ENCODE measurements at regions not wholly inside any gene's neighbourhood (a gene's known extent, or its start where the extent isn't known, plus 50 kb on each side); places are given as distances from the start of the nearest gene placed in this dataset.

- Histone ChIP-seq H2BK12ac (ENCODE audit: low read depth, low read length) (no peak overlapping the region), H2AFZ (ENCODE audit: low read length) (no peak overlapping the region), H3K9ac (replicated peaks in 1 of 4; ENCODE audit: extremely low read depth in 1 of 4, low read depth in 3 of 4, low read length in 3 of 4) (no peak overlapping the region), H2BK120ac (replicated peaks; ENCODE audit: low read depth, low read length) (no peak overlapping the region), H2BK20ac (ENCODE audit: low read length) (no peak overlapping the region), H3K4me3 (ENCODE audit: extremely low read depth in 1 of 4, insufficient read depth in 2 of 4, low read depth in 3 of 4, low read length in 4 of 4) (no peak overlapping the region), H3K23ac (ENCODE audit: insufficient read length) (no peak overlapping the region), H3K79me1 (ENCODE audit: low read depth, low read length) (no peaks in the 10 kb centered on the region), H3K23me2 (ENCODE audit: low read depth, low read length) (no peaks in the 10 kb centered on the region), H3K36me3 (ENCODE audit: control insufficient read depth in 2 of 4, insufficient read depth in 4 of 4, low read length in 3 of 4) (no peaks in the 10 kb centered on the region), H3K27ac (ENCODE audit: low read depth, low read length) (no peak overlapping the region), H3K14ac (ENCODE audit: insufficient read length) (no peak overlapping the region), H3K18ac (ENCODE audit: extremely low read depth, low read length) (no peak overlapping the region), H3K4ac (replicated peaks; ENCODE audit: insufficient read length, low read depth, low read length) (no peak overlapping the region), H4K20me1 (replicated peaks in 1 of 2; ENCODE audit: control insufficient read depth in 1 of 2, insufficient read depth in 2 of 2, low read length in 2 of 2) (no peaks in the 10 kb centered on the region), H2BK15ac (ENCODE audit: low read length) (no peak overlapping the region), H4K91ac (replicated peaks; ENCODE audit: insufficient read length, low read length) (no peak overlapping the region), H3K9me3 (ENCODE audit: insufficient read depth in 2 of 2, low read depth in 1 of 2, low read length in 1 of 2) (no peaks in the 10 kb centered on the region), H3K79me2 (ENCODE audit: control insufficient read depth in 1 of 2, insufficient read depth in 2 of 2, low read length in 2 of 2) (no peaks in the 10 kb centered on the region), H2BK5ac (ENCODE audit: low read depth, low read length) (no peak overlapping the region), H2AK5ac (ENCODE audit: low read depth, low read length) (no peak overlapping the region), H3K27me3 (replicated peaks in 1 of 4; ENCODE audit: control insufficient read depth in 3 of 4, extremely low read depth in 1 of 4, insufficient read depth in 3 of 4, low read length in 3 of 4) (no peaks in the 10 kb centered on the region), H3K4me2 (ENCODE audit: insufficient read depth in 1 of 2, low read depth in 2 of 2, low read length in 2 of 2) (no peak overlapping the region), H4K5ac (ENCODE audit: insufficient read length, low read depth, low read length) (no peak overlapping the region), H3K56ac (replicated peaks; ENCODE audit: insufficient read length, low read depth, low read length) (no peak overlapping the region), H4K8ac (ENCODE audit: extremely low read depth, insufficient read depth, low read length) (no peak overlapping the region), H3K4me1 (replicated peaks in 1 of 4; ENCODE audit: control insufficient read depth in 3 of 4, insufficient read depth in 4 of 4, low read length in 3 of 4) (no peaks in the 10 kb centered on the region)
- CTCF ChIA-PET (ENCODE audit: partially characterized antibody): no interaction called here
- no peak for DNase-seq (ENCODE audit: low read depth in 1 of 2, low spot score in 2 of 2)
- POLR2A ChIA-PET (ENCODE audit: partially characterized antibody): no interaction called here
- no peak for FAIRE-seq
- TF ChIP-seq, protein P1, sequence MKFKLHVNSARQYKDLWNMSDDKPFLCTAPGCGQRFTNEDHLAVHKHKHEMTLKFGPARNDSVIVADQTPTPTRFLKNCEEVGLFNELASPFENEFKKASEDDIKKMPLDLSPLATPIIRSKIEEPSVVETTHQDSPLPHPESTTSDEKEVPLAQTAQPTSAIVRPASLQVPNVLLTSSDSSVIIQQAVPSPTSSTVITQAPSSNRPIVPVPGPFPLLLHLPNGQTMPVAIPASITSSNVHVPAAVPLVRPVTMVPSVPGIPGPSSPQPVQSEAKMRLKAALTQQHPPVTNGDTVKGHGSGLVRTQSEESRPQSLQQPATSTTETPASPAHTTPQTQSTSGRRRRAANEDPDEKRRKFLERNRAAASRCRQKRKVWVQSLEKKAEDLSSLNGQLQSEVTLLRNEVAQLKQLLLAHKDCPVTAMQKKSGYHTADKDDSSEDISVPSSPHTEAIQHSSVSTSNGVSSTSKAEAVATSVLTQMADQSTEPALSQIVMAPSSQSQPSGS (IDR thresholded peaks at IDR 0.05; ENCODE audit: low read length): no peak
- no peak for TF ChIP-seq TEAD4 (IDR thresholded peaks at IDR 0.05; ENCODE audit: low read depth, low read length)
- 85% methylated on average over 4 of the region's 4 CpGs; no CpG with 5 or more reads in 1 of the 2 experiments for WGBS, 2 experiments (ENCODE audit: extremely low coverage in 1 of 2, insufficient coverage in 1 of 2, insufficient read length in 1 of 2, insufficient replicate concordance in 2 of 2, low coverage in 1 of 2, low lambda C conversion rate in 2 of 2, missing lambda C conversion rate in 1 of 2)
Observed at GRCh38 chr7:86431761-86432160, 211.9 kb upstream of the GRM3 start.

All from H1 (cell line).